Suppressor macrophage treated with lipopolysaccharide for 1 hour (primary cell): ENCODE measurements at regions not wholly inside any gene's neighbourhood (a gene's known extent, or its start where the extent isn't known, plus 50 kb on each side); places are given as distances from the start of the nearest gene placed in this dataset.
A peak's percentile ranks its signal among the peaks of the same experiment; 100 is the strongest.
"Not testable (repeated sequence)": the region's sequence is repeated elsewhere in the genome, so short reads cannot be mapped to it uniquely, and the experiment has no call there.

Experiments
- DNase-seq, 3 donors: peaks; one replicate each; pipeline ENCODE4 v3.0.0-alpha.2; 2020 to 2022

- DNase-seq, result no peak
These were observed 69.9 kb upstream of the SLC1A4 start for GRCh38 chr2:64919261-64919660.

- no peak for DNase-seq
These were observed 66.5 kb upstream of the SLC1A4 start for GRCh38 chr2:64922482-64923384.

DNA sequence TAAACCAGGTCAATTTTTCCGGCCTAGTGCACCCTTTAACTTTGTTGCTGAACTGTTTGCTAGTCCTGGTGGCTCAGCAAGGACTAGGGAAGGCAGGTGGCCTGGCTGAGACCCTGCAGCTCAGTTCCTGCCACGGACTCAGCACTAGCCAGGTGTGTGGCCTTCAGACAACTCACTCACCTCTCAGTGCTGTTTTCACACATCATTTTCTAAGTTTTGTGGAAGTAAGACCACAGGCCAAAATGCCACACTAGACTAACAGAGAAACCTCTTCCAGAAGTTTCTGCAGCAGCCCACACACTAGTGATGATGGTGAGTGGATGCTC lies 65.9 kb upstream of the SLC1A4 start:
- no peak for DNase-seq

GRCh38 chr2:64924170-64924934 lies 64.8 kb upstream of the SLC1A4 start:
- peak; percentile 52 to 68 (median 66) for DNase-seq

DNA sequence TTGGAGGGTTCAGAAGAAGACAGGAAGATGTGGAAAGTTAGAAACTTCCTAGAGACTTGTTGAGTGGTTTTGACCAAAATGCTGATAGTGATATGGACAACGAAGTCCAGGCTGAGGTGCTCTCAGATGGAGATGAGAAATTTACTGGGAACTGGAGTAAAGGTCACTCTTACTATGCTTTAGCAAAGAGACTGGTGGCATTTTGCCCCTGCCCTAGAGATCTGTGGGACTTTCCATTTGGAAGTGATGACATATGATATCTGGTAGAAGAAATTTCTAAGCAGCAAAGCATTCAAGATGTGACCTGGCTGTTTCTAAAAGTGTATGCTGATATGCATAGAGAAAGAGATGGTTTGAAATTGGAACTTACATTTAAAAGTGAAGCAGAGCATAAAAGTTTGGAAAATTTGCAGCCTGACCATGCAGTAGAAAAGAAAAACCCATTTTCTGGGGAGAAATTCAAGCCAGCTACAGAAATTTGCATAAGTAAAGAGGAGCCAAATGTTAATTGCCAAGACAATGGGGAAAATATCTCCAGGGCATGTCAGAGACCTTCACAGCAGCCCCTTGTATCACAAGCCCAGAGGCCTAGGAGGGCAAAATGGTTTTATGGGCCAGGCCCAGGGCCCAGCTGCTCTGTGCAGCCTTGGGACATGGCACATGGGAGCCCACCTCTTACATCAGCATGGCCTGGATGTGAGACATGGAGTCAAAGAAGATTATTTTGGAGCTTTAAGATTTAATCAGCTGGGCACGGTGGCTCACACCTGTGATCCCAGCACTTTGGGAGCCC lies 63.1 kb upstream of the SLC1A4 start:
- peak in 1 of 3 donors; percentile 45 for DNase-seq

DNA sequence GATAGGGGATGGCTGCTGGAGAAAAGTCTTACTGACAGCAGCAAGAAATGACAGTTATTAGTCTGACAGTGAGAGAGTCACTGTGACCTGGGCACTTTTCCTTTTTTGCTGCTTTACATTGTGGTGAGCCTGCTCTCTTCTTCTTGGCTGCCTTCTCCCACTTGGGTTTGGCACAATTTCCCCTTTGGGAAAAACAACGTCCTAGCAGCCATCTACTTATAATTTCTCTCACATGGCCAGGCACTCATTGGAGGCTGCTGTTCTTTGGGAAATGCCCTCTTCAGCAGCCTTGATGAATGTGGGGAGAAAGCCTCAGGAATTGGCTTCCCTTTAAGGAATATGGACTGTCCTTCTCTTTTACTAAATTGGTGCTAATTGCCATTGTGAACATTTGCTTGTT lies 60.4 kb upstream of the SLC1A4 start:
- DNase-seq, result peak in 1 of 3 donors; percentile 46

- DNase-seq, result peak in 2 of 3 donors; percentile 54 to 57
These were observed 59.9 kb upstream of the SLC1A4 start for GRCh38 chr2:64929333-64929732.

DNA sequence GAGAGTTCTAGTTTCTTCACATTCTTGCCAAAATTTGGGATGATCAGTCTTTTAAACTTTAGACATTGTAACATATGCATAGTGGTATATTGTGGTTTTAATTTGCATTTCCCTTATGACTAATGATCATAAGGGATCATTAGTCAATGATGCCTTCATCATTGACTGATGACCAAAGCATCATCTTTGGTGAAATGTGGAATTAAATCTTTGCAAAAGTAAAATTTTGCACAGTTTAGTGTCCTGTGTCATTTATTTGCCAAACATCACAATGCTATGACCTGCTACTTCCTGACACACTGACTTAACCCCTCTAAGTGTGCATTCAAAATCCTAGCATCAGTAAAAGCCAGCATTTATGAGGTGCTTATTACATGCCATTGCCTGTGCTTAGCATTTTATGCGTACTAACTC lies 58.9 kb upstream of the SLC1A4 start:
- DNase-seq, result peak; percentile 51 to 88 (median 82)

- DNase-seq, result peak; percentile 34 to 64 (median 62)
These were observed 57.7 kb upstream of the SLC1A4 start for GRCh38 chr2:64931246-64932115.

DNA sequence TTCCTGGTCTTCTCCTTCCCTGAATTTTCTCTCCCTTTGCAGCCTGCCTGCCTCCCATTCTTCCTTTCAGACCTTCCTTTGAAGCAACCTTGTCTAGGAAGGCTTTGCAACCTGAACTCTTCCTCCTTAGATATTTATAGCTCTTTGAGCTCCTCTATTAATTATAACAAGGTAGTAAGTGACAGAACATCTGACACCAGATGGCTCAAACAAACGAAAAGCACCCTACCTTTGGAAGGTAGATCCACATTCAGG lies 57.2 kb upstream of the SLC1A4 start:
- DNase-seq, result no peak

DNA sequence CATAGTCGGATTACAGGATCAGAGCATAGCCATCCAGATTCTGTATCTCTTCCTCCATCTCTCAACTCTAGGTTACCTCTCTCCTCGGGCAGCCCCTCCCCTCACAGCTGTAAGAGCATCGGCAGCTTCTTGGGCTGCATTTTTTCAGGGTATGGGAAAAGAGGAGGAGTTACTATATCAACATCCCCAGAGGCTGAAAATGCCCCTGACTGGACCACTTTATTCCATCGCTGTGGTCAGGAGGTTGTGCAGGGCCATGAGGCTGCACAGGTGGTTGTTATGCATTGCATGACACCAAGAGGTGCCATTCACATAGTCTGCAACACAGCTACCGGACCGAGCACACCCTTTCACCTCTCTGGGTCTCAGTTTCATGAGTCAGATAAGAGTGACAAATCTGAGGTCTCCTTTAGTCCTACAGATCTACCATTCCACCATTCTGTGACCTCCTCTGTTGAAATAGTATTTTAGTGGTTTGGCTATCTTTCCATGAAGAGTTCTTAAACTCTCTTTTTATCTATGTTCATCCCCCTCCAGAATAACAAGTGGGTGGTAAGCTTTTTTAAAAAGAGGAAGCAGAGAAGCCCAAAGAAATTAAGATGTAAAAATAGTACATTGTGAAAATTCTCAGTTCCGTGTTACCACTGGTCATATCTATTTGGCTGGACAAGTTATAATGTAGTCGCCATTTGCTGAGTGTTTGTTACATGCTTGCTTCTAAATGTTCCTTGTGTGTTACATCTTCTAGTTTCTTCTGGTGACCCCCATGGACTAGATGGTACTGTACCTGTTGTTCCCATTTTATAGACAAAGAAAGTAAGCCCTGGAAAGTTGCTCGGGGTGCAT lies 56.6 kb upstream of the SLC1A4 start:
- DNase-seq, result peak; percentile 41 to 80 (median 72)

DNA sequence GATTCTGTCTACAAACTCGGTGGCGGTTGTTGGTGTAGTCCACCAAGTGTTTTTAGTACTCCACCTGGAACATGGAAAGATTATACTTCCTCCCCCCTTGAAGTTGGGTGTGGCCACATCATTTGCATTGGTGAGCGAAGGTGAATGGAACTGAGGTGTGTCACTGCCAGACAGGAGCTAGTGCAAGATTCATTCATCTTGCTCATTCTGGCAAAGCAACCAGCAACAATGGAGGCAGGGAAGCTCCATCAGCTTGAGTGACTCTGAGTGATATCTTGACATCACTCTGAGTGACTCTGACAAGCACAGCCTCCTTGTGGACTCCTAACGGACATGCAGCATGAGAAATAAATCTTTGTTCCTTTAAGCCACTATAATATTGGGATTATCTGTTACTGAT lies 54.7 kb upstream of the SLC1A4 start:
- DNase-seq, result no peak

- no peak for DNase-seq
These were observed 52.4 kb upstream of the SLC1A4 start for GRCh38 chr2:64936809-64937208.

DNA sequence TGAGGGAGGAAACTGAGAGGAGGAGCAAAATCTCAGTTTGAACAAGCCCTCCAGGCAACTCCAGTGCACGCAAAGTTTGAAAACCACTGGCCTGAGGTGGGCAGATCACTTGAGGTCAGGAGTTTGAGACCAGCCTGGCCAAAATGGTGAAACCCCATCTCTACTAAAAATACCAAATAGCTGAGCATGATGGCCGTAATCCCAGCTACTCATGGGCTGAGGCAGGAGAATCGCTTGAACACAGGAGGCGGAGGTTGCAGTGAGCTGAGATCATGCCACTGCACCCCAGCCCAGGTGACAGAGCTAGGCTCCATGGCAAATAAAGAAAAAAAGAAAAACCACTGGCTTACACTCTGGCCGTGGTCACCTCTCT lies 51.9 kb upstream of the SLC1A4 start:
- not testable (repeated sequence) for DNase-seq

- DNase-seq, result peak; percentile 62 to 84 (median 77)
These were observed 51.3 kb upstream of the SLC1A4 start for GRCh38 chr2:64937687-64938491.

- DNase-seq, result no peak
These were observed 50.5 kb upstream of the SLC1A4 start for GRCh38 chr2:64938607-64939285.

GRCh38 chr2:64939332-64939917 lies 49.8 kb upstream of the SLC1A4 start:
- DNase-seq, result no peak
